Activated effector memory CD4-positive, alpha-beta T cell treated with Interleukin-2 at 50 U/mL for 16 hours (primary cell): ENCODE measurements at regions not wholly inside any gene's neighbourhood (a gene's known extent, or its start where the extent isn't known, plus 50 kb on each side); places are given as distances from the start of the nearest gene placed in this dataset.
"Not testable (repeated sequence)": the region's sequence is repeated elsewhere in the genome, so short reads cannot be mapped to it uniquely, and the experiment has no call there.

Source experiments
- DNase-seq: peaks from one replicate; pipeline ENCODE4 v3.0.0-alpha.2; 2020

DNA sequence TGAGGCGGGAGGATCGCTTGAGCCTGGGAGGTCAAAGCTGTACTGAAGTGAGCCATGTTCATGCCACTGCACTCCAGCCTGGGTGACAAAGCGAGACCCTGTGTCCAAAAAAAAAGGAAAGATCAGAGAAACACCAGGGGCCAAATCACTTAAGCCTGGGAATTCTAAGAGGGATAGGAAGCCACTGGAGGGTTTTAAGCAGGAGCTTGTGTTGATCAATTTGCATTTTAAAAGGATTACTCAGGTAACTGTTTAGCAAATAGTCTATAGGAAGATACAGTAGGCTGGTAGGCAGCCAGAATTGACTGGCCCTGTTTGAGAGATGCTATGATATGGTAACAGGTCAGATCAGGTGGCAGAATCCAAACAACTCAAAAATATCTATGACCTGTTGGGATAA, 162.7 kb downstream of the SPTSSA start:
- DNase-seq: no peak

GRCh38 chr14:34297786-34298520, 164.1 kb downstream of the SPTSSA start:
- no peak for DNase-seq

GRCh38 chr14:34283590-34283989, 178.4 kb downstream of the SPTSSA start:
- DNase-seq: no peak

GRCh38 chr14:34277191-34277590, 184.8 kb downstream of the SPTSSA start:
- no peak for DNase-seq

DNA sequence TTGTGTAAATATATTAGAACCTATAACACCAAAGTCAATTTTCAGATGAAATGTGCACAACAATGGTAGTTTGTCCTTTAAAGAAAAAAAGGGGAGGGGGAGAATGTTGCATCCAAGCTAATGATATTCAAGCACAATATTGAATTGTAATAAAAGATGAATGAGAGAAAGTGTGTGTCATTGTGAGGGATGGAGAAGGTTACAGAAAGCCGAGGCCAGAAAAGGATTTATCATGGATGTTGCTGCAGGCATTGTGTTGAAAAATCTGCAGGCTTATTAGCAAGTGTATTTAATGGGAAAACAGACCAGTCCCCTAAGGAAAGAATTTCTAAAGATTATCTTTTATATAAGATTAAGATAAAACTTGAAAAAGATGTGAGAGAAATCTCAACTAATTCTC, 186.5 kb downstream of the SPTSSA start:
- no peak for DNase-seq

- DNase-seq: no peak
Measured at GRCh38 chr14:34275078-34275477, 187.0 kb downstream of the SPTSSA start.

- DNase-seq: not testable (repeated sequence)
Measured at GRCh38 chr14:34273716-34274115, 188.3 kb downstream of the SPTSSA start.

DNA sequence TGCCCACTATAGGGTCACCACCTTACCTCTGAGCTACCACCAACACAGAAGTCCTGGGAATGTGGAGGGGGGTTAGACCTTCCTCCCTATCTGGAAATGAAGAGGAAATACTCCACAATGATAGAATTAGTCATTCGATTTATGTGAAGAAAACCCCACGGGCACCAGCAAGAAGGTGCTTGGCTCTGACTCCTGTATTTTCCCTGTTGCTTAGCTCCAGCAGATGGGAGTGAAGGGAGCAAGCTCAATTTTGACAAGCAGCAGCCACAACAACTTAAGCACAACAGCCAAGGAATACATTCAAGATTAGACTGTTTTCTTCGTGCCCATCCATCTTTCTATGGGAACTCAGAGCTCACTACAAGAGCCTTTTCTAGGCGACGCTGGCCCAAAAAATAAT, 191.7 kb downstream of the SPTSSA start:
- no peak for DNase-seq

DNA sequence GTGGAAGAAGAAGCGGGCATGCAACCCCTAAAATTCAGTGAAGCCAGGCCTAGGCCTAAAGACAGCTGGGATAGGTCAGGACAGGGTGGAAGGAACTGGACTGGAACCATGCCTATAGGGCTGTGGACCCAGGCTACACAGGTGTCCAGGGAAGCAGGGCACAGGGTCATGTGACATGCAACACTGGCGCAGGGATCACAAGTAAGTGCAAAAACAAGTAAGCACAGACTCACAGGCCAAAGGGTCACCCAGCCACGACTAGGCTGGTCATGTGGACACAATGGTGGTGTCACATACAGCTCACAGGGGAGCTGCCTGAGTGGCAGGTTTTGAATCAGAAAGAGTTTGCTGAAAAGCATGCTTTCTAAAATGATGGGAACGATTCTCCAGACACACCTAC, 195.7 kb downstream of the SPTSSA start:
- no peak for DNase-seq

DNA sequence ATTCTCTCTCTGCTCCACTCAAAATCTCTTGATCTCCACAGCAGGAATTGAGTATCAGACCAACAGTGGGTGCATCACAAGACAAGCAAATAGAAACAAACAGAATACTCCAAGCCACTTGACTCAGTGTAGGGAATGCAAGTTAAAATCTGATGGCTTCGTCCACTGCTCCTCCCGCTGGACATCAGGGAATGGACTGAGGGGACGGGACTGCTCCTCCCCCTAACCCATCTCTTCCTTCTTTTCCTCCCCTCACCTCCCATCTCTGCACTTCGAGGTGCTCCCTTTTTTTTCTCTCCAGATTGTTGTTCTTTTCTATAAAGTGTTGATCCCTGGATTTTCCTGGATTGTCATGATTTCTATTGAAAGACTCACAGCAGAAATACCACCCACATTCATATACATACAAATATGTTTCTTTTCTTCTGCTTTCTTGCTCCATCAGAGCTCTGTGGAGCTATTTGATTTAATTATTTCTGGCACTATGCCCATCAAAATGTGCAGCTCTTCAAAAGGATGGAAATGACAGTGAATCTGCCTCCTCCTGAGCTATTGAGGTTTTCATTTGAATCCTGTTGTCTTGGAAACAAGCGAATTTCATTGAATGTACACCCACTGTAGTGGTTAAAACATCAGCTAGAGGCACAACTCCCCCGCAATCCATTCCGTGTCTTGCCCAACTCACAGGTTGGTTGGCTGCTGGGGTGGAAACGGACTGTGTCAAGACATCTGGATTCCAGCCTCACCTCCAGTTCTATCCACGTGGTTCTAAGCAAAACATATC, 199.7 kb downstream of the SPTSSA start:
- DNase-seq: no peak

GRCh38 chr14:34259996-34260395, 202.0 kb downstream of the SPTSSA start:
- DNase-seq: no peak

DNA sequence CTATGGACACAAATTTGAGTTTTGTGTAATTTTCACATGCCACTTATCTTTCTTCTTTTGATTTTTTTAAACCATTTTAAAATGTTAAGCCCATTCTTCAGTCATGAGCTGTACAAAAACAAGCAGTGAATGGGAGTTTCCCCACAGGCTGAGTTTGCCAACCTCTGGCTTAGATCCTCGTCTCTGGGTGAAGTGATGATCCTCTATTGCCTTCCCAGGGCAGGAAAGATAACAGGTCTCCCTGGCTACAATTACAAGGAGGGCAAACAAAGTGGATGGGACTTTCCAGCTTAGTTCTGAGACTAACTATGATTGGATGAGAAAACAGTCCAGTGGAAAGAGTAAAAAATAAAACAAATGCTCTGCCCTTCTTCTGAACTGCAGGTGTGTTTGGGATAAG, 203.7 kb downstream of the SPTSSA start:
- no peak for DNase-seq

DNA sequence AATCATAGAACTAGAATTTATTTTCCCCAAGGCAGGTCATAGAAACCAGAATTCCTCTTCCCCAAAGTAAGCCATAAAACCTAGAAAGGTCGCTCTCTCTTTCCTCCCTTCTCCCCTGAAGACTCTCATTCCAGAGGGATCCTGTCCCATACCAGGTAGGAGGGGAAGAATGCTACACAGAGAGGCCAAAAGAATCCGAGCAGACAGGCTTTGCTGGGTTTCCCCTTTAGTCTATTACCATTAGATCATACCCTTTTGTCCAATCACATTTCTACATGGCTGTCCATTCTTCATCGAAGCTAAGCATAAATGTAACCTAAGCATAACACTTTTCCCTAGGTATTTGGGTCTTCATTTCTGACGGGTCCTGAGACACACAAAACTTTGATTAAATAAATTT, 204.5 kb downstream of the SPTSSA start:
- no peak for DNase-seq

- no peak for DNase-seq
Measured at GRCh38 chr14:34256223-34256622, 205.8 kb downstream of the SPTSSA start.

- no peak for DNase-seq
Measured at GRCh38 chr14:34254571-34254970, 207.5 kb downstream of the SPTSSA start.

GRCh38 chr14:34254031-34254430, 208.0 kb downstream of the SPTSSA start:
- DNase-seq: no peak

DNA sequence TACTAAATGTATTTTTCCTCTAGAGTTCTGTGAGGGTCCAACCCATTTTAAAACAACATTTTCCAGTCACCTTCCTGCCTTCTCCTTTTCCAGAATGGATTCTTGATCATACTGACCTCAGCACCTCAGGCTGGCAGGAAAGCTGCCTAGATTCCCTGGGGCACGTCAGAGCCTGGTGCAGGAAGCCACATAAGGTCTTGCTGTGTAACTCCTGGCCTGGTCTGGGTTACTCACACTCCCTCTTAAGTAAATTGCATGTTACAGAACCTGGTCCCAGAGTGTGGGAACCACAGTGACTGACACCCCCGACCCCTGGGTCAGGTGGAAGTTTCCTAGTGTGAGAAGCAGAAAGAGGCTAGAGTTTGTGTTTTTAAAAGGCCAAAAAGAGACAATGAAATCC, 209.8 kb downstream of the SPTSSA start:
- no peak for DNase-seq

- no peak for DNase-seq
Measured at GRCh38 chr14:34251662-34252061, 210.4 kb downstream of the SPTSSA start.

DNA sequence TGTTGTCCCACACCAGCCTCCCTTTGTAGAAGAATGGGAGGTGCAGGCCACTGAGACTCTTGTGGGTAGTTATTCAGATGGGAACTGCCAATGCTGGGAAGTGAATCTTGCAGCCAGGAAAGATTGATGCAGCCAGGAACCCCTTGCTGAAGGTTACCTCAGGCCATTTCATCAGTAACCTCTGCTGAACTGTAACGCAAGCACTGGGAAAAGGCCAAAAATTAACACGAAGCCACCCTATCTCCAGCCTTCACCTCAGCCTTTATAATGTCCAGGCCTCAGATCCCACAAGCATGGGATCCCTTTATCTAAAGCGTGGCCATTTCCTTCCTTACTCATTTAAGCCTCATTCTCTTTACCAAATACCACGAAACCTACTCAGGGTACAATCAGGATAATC, 211.1 kb downstream of the SPTSSA start:
- no peak for DNase-seq

DNA sequence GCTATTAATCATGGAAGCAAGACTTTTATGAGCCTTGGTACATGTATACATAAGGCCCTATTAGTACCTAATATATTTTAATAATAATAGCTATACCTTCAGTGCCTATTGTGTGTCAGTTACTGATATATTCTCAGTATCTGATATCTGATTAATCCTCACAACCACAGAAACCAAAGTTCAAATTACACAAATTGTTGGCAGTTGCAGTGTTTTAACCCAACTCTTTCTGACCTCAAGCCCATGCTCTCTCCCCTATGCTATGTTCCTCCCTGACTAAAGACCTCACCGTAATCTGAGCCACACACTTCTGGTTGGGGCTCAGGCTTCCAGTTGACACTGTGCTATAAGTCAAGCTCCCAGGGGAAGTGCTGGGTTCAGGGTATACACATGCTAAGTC, 214.4 kb downstream of the SPTSSA start:
- DNase-seq: no peak

GRCh38 chr14:34246206-34246605, 215.8 kb downstream of the SPTSSA start:
- DNase-seq: no peak

DNA sequence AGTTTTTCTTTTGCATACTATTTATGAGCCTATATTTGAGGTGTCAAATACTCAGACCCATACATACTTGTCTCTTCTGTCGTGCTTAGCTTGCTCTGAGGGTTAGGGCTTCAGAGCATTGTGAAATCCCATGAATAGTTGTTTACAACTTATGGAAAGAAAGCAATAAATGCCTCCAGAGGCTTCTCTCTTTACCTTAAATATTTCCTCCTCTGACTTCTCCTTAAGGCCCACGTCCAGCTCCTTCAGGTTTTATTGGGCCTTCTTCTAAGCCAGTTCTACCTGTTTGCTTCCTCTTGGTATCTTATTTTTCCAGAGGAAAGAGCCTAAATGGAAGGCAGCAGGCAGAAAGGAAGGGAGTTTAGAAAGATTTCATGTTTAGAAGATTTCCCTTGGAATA, 218.6 kb downstream of the SPTSSA start:
- DNase-seq: no peak

- DNase-seq: no peak
Measured at GRCh38 chr14:34243001-34243400, 219.0 kb downstream of the SPTSSA start.

GRCh38 chr14:34241185-34241711, 220.8 kb downstream of the SPTSSA start:
- DNase-seq: no peak
